ENCODE measurements at regions not wholly inside any gene's neighbourhood (a gene's known extent, or its start where the extent isn't known, plus 50 kb on each side); places are given as distances from the start of the nearest gene placed in this dataset.

DNA sequence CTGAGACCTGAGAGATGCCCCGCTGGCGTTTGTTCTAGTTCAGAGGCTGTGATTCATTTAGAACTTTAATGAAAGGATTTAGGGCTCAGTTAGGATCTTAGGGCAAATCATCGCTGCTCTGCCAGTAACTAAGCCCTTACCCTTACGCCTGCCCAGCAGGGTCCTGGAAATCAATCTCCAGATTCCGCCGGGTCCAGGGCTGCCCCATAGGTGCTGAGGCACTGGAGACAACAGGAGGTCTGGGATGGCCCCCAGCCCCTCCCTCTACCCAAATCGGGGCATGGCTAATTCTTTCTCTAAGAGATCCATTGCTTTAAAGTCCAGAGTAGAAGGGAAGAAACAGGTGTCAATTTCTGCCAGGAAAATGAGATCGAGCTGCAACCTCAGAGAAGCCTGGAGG, 83.1 kb downstream of the SDC1 start:
- TF ChIP-seq, protein P1, sequence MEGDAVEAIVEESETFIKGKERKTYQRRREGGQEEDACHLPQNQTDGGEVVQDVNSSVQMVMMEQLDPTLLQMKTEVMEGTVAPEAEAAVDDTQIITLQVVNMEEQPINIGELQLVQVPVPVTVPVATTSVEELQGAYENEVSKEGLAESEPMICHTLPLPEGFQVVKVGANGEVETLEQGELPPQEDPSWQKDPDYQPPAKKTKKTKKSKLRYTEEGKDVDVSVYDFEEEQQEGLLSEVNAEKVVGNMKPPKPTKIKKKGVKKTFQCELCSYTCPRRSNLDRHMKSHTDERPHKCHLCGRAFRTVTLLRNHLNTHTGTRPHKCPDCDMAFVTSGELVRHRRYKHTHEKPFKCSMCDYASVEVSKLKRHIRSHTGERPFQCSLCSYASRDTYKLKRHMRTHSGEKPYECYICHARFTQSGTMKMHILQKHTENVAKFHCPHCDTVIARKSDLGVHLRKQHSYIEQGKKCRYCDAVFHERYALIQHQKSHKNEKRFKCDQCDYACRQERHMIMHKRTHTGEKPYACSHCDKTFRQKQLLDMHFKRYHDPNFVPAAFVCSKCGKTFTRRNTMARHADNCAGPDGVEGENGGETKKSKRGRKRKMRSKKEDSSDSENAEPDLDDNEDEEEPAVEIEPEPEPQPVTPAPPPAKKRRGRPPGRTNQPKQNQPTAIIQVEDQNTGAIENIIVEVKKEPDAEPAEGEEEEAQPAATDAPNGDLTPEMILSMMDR (IDR thresholded peaks at IDR 0.05; ENCODE audit: insufficient read depth, low read length), result no peak
- no peak for TF ChIP-seq REST (IDR thresholded peaks at IDR 0.05; ENCODE audit: insufficient replicate concordance, low read depth)
